ENCODE measurements at regions not wholly inside any gene's neighbourhood (a gene's known extent, or its start where the extent isn't known, plus 50 kb on each side); places are given as distances from the start of the nearest gene placed in this dataset.
"Not testable (repeated sequence)": the region's sequence is repeated elsewhere in the genome, so short reads cannot be mapped to it uniquely, and the experiment has no call there.

DNA sequence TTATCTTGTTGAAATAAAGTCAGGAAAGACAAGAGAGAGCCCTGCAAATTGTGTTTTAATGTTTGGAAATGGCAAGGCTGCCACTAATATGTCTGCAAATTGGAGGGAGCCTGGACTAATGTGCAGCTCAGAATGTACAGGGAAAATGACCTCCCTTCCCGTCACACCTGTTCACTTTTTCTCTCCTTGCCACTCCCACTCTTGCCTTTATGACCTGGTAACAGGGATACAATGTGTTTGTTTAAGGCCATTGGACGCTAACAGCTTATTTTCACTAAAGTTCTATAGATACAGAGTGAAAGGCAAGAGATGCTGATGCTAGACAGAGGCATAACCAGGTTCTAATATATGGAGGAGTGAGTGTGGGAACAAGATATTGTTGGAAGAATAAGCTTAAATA lies 203.9 kb downstream of the RAB38 start:
- DNase-seq (ENCODE audit: low spot score): no peak

DNA sequence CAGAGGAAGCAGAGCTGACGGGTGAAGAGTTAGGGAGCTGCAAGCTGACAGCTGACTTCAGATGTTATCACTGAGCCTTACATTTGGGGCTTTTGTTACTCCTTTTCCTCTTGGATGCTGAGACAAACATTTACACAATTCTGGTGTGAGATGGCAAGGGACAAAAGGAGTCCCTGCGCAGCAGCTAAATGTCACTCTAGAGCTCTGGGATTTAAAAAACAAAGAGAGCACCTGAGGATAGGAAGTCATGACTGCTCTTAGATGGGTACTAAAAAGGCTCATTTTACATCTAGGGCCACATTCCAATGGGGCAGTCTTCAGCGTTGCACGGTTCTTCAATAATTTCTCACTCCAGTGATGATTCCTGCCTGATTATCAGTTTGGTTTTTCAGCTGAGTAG lies 204.5 kb downstream of the RAB38 start:
- DNase-seq (ENCODE audit: low spot score): no peak

DNA sequence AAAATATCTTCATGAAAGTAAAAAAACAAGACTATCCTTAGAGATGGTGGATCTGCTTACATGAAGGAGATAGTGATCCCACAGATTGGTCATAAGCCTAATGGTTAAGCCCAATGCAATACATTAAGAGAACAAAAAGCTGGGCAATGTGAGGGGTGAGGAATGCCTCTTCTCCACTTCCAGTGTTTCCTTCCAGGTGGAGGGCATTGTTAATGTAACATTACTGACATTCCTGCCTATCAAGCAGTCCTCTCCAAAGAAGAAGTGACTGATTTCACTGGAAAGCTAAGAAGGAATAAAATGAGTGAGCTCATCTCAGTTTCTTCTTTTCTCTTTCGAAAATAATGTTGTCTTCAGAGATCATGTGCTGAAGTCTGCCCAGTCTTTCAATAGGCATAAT lies 207.8 kb downstream of the RAB38 start:
- no peak for DNase-seq (ENCODE audit: low spot score)

GRCh38 chr11:87966694-87967093 lies 208.5 kb downstream of the RAB38 start:
- DNase-seq (ENCODE audit: low spot score): no peak

DNA sequence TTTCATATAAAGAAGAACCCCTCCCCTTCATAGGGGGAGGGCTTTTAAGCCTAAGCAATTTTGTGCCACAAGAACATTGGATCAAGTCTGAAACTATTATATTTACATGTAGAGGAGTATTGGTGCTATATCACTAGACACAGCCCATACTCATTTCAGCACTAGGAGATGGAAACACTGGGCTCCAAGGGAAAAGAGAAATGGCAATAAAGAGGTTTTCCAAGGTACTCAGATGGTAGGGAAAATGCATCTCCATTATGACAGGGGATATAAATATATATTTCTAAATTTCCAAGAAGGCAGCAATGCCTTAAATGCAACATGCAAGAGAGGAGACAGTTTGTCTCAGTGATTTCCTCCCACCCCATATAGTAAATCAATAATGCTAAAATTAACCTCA lies 209.0 kb downstream of the RAB38 start:
- no peak for DNase-seq (ENCODE audit: low spot score)

DNA sequence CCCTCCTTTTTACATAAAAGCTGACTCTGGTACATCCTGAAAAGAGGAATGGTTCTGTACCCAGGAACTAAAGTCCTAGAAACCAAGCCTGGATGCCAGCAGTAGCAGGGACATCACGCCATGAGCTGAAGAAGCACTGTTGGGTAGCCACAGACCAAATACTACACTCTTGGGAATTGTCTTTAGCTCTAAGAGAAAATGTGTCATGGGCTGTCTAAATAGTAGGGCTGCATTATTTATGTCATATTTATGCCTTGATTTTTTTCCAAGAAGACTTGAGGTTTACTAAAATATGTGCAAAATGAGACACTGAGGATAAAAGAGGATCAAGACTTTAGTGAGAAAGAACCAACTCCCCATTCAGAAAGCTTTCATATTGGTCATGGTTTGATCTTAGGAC lies 213.6 kb downstream of the RAB38 start:
- DNase-seq (ENCODE audit: low spot score): no peak

GRCh38 chr11:87957961-87958360 lies 217.3 kb downstream of the RAB38 start:
- no peak for DNase-seq (ENCODE audit: low spot score)

GRCh38 chr11:87954476-87954875 lies 220.8 kb downstream of the RAB38 start:
- DNase-seq (ENCODE audit: low spot score): no peak

GRCh38 chr11:87942786-87943185 lies 232.5 kb downstream of the RAB38 start:
- DNase-seq (ENCODE audit: low spot score): no peak

GRCh38 chr11:87934182-87934581 lies 241.1 kb downstream of the RAB38 start:
- no peak for DNase-seq (ENCODE audit: low spot score)

DNA sequence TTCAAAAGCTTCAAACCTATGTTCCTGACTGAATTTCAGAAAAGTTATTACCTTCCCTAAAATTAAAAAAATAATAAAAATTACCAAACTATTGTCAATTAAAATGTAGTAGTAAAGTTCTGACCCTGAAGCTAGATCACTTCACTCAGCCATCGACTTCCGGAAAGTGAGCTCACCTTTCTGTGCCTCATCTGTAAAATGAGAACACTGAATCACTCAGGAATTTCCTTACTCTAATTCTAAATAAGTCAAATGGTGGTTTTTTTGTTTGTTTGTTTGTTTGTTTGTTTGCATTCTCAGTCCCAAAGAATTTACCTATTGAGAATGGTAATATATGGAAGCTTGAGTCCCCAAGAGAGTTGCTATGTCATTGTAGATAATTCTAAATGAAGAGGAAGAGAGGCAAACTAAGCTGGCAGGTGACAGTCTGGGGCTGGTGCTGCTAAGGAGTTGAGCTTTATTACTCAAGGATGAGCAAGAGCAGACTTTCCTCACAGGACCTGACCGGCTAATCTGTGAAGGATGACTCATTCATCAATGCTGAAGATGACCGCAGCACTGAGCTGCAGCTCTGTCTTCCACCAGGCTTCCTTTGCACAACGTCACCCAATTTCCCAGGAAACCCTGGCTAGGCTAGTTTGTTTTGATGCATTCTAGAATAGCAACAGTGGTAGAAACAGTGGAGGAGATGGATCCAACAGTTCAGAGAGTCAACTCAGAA lies 248.8 kb downstream of the RAB38 start:
- no peak for DNase-seq (ENCODE audit: low spot score)

DNA sequence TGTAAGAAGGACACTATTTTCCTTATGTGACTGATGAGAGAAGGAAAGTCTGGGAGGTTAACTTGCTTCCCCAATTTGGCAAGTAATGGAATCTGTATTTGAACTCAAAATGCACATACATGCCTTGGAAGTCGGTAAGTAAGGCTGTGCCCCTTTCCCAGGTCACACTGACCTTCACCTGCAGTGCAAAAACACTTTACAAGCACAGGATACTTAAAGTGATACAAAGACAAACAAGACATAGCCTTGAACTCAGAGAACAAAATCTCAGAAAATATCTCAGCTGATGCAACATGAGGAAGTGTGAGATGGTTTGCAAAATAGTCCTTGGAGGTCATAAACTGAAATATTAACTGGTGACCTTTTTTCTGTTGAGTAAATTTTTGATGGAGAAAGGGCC lies 251.1 kb downstream of the RAB38 start:
- DNase-seq (ENCODE audit: low spot score): no peak

DNA sequence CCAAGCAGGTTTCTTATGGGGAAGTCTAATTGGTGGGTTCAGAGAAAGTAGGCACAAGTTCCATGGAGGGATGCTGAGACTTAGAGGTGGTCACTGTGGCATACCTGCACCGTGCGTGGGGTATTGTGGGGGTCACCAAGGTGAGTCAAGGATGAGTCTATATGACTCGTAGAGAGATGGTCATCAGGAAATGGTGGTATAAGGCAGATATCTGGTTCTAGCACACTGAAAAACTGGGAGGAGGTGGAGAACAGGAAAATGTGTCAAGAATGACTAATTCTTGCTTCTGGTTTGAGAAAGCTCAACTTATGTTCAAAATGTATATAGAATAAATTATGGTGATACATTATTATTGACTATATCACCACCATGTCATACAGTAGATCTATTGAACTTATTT lies 258.1 kb downstream of the RAB38 start:
- no peak for DNase-seq (ENCODE audit: low spot score)

GRCh38 chr11:87909178-87909577 lies 266.1 kb downstream of the RAB38 start:
- no peak for DNase-seq (ENCODE audit: low spot score)

- no peak for DNase-seq (ENCODE audit: low spot score)
These were observed 267.2 kb downstream of the RAB38 start for GRCh38 chr11:87908086-87908485.

- DNase-seq (ENCODE audit: low spot score): no peak
These were observed 271.9 kb downstream of the RAB38 start for GRCh38 chr11:87903345-87903744.

GRCh38 chr11:87901341-87901740 lies 273.9 kb downstream of the RAB38 start:
- no peak for DNase-seq (ENCODE audit: low spot score)

- DNase-seq (ENCODE audit: low spot score): no peak
These were observed 277.3 kb downstream of the RAB38 start for GRCh38 chr11:87897921-87898320.

GRCh38 chr11:87897071-87897470 lies 278.2 kb downstream of the RAB38 start:
- no peak for DNase-seq (ENCODE audit: low spot score)

DNA sequence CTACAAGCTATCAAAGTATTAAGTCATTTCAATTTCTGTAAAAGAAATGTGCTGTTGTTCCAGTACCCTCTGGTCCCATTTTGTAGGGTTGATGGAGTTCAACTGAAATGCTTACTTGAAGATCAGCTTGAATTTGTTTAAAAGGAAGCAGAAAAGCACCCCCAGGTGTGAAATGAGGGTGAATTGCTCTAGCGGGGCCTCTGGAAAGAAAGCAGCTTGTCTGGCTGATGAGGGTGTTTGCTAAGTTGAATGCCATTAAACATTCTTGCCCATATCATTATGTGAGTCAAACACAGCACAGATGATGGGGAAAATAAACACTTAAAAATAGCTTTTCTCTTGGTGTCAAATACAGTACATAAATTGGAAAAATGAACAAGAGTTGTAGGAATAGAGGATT lies 280.3 kb downstream of the RAB38 start:
- DNase-seq (ENCODE audit: low spot score): no peak

- no peak for DNase-seq (ENCODE audit: low spot score)
These were observed 283.0 kb downstream of the RAB38 start for GRCh38 chr11:87892291-87892690.

GRCh38 chr11:87889126-87889525 lies 286.1 kb downstream of the RAB38 start:
- DNase-seq (ENCODE audit: low spot score): no peak

GRCh38 chr11:87885084-87885483 lies 290.2 kb downstream of the RAB38 start:
- DNase-seq (ENCODE audit: low spot score): not testable (repeated sequence)

DNA sequence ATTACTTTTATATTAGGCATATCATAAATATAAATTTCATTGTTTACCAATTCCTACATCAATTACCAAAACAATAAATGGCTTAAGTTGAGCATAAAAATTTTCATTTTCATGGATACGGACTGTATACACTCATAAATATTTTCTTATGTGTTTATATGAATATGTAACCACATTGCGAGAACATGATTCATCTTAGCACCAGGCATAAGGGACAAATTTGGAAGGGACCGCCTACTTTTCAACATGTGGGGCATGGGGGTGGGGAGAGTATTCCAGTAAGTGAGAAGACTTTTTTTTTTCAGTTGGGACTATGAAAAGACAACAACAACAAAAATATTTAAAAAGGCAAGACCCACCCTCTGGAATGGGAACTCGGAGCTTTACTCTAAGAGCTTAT lies 296.1 kb downstream of the RAB38 start:
- no peak for DNase-seq (ENCODE audit: low spot score)
